WI38 (cell line): ENCODE measurements at regions not wholly inside any gene's neighbourhood (a gene's known extent, or its start where the extent isn't known, plus 50 kb on each side); places are given as distances from the start of the nearest gene placed in this dataset.

Source experiments
- H3K4me3 ChIP-seq: 2 replicates; pipeline ENCODE4 v1.5.1; 2011; ENCODE audit warnings: low read depth, mild to moderate bottlenecking, control low read depth, low read length
- TF ChIP-seq, protein P1 (sequence below): IDR thresholded peaks from 2 replicates; pipeline ENCODE4 v1.5.1; 2012; ENCODE audit warnings: low read depth, mild to moderate bottlenecking, control low read depth, low read length

DNA sequence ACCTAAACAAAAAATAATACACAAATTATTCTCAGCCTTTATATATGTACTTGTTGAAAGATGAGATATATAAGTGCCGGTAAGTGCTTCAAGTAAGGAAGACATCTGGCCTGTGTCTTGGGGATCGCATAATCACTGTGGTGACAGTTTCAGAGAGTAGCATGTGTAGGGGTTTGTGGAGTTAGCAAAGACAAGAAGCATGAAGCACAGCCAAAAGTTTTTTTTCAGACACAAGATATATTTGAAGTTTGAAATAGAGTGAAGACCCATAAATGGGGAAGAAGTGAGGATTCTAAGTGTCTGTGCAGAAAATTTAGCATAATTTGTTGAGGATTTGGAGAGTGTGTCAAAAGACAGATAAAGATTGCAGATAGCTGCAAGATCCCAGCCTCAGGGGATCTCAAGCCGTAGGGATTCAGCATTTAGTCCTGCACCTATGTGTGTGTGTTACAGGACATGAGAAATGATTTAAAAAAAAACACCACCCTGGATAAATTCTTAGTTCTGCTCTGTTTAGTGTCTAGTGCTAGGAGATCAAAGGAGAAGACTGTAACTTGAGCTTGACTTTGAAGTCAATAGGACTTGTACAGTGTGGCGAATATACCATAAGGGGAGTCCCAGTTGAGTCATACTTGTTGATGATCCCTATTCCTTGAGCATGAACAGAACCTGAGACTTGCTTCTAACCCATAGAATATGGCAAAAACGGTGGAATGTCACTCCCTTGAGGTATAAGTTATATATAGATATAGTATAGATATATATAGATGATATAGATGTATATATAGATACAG, 123.9 kb upstream of the GRM7 start:
- TF ChIP-seq, protein P1, sequence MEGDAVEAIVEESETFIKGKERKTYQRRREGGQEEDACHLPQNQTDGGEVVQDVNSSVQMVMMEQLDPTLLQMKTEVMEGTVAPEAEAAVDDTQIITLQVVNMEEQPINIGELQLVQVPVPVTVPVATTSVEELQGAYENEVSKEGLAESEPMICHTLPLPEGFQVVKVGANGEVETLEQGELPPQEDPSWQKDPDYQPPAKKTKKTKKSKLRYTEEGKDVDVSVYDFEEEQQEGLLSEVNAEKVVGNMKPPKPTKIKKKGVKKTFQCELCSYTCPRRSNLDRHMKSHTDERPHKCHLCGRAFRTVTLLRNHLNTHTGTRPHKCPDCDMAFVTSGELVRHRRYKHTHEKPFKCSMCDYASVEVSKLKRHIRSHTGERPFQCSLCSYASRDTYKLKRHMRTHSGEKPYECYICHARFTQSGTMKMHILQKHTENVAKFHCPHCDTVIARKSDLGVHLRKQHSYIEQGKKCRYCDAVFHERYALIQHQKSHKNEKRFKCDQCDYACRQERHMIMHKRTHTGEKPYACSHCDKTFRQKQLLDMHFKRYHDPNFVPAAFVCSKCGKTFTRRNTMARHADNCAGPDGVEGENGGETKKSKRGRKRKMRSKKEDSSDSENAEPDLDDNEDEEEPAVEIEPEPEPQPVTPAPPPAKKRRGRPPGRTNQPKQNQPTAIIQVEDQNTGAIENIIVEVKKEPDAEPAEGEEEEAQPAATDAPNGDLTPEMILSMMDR, result no peak
- no peak overlapping the region for H3K4me3 ChIP-seq

DNA sequence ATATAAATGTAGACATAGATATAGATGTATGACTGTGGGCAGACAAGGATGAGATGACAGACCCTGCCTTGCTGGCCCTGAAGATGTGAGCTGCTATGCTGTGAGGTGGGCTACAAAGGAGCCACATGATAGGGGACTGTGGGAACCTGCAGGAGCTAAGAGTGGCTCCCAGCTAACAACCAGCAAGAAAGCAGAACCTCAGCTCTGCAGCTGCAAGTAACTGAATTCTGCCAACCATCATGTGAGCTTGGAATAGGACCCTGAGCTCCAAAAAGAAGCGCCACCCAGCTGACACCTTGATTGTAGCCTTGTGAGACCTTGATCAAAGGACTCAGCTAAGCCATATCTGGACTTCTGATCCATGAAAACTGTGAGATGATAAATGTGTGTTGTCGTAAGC, 123.3 kb upstream of the GRM7 start:
- TF ChIP-seq, protein P1, result no peak
- H3K4me3 ChIP-seq, result no peak overlapping the region

DNA sequence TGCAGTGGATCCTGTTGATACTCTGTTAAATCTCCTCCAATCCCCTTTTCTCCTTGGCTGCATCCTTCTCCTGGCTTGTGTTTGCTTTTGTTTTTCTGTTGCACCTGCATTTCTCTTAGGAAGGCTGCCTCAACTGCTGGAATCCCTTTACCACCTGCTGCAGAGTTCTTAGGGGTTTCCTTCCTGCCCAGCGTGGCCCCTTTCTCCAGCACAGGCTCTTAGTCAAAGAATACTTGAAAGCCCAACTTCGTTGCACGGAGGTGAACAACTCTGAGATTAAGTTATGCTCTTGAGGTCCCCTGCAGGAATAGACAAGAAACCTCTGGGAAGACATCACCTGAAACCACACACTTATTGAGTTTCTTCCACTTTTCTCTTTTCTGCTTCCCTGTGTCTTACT, 121.6 kb upstream of the GRM7 start:
- TF ChIP-seq, protein P1, result no peak
- H3K4me3 ChIP-seq, result no peak overlapping the region

DNA sequence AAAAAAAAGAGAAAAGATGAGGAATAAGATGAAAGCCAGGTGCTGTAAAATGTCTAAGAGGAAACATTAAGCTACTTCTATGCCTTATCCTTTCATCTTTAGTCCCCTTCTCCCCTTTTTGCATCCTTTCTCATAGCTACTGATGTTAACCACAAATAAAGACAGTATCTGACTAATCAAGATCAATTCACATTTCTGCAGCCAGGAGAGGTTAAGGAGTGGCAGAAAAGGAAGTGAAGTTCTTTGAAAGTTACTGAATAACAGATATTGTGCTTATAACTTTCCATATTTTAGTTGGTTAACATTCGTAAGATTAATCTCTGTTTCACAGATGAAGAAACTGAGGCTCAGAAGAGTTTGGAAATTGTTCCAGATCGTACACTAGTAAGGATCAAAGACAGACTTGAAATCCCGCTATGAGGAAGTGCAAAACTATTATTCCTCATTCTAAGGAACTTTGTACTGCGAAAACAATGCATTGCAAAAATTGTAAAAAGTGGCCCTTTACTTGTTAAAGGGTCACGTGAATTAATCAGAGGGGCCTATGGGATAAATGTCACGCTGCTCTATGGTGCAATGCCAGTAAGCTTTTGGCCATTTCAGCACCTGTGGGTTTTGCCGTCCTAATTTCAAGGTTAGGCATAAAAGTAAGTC, 117.7 kb upstream of the GRM7 start:
- TF ChIP-seq, protein P1, result no peak
- no peak overlapping the region for H3K4me3 ChIP-seq

DNA sequence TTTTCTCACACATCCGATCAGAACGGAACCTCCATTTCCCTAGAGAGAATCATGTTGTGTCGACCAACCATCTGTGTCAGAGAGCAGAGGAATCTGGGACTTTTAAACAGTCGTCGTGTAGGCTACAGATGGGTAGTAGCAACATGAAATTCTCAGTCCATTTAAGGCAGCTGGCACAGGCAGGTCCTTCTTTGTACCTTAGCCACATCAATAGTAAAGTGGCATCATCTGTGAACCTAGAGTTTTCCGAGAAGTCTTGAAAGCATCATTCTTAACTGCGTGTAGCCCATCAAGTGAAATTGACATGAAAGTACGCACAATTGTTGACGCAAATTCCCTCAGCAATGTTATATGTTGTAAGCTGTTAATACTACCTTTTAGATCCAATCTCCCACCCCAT, 114.5 kb upstream of the GRM7 start:
- TF ChIP-seq, protein P1, result no peak
- H3K4me3 ChIP-seq, result no peak overlapping the region

GRCh38 chr3:6747017-6747416, 113.9 kb upstream of the GRM7 start:
- H3K4me3 ChIP-seq, result no peak overlapping the region
- TF ChIP-seq, protein P1, result no peak

DNA sequence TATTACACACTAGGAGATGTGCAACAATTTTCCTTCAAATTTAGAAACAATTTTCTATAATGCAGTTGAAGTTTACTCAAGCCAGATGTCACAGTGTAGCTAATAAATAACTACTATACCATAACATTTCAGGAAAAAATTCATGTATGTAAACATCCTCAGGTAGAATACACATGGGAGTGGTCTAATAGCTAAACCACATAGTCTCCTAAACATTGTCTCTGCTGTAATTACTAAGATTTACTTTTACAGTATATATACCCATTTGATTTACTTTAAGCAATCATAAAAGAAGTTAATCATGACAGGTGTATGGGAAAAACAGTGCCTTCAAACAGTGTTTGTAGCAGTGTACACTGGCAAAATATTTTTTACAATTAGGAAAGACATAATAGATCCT, 110.1 kb upstream of the GRM7 start:
- H3K4me3 ChIP-seq, result no peak overlapping the region
- TF ChIP-seq, protein P1, result no peak
